ENCODE measurements at regions not wholly inside any gene's neighbourhood (a gene's known extent, or its start where the extent isn't known, plus 50 kb on each side); places are given as distances from the start of the nearest gene placed in this dataset.

GRCh38 chr12:39047539-39048262, 142.3 kb upstream of the CPNE8 start:
- DNase-seq (ENCODE audit: low spot score): no peak

- no peak for DNase-seq (ENCODE audit: low spot score)
These were observed 139.4 kb upstream of the CPNE8 start for GRCh38 chr12:39044754-39045153.

GRCh38 chr12:39043424-39043822, 138.0 kb upstream of the CPNE8 start:
- no peak for DNase-seq (ENCODE audit: low spot score)

DNA sequence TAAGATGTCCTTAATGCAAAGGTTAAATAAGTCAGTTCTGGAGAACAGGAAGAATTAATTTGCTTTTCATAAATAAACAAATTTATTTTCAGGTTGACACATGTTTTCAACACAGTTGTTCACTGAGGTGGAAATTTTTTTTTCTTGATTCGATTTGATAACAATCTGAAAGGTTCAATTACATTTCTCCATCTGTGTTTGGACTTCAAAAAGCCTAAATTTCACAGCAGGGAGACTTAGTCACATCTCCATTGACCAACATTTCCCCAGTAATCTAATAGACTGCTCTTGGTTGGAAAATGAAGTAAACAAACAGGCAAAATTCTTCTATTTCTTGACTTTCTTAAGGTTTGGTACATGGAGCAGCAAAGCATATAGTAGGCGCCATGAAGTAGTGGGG, 134.9 kb upstream of the CPNE8 start:
- no peak for DNase-seq (ENCODE audit: low spot score)

DNA sequence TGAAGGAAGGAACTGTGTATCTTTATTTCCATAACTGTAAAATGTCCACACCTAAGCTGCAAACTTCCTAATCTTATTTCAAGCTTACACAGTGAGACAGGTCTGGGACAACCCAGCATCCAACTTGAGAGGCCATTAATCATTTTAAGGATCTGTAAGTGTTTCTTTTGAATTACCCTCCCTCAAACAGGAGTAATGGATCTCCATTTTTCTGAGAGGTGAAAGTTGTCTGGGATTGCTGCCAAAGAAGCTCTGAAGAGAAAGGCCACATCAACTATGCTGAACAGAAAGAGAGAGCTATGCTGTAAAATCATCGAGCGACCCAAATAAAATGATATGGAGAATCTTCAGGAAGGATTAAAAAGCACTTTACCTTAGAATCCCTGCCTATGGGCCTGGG, 131.7 kb upstream of the CPNE8 start:
- no peak for DNase-seq (ENCODE audit: low spot score)

DNA sequence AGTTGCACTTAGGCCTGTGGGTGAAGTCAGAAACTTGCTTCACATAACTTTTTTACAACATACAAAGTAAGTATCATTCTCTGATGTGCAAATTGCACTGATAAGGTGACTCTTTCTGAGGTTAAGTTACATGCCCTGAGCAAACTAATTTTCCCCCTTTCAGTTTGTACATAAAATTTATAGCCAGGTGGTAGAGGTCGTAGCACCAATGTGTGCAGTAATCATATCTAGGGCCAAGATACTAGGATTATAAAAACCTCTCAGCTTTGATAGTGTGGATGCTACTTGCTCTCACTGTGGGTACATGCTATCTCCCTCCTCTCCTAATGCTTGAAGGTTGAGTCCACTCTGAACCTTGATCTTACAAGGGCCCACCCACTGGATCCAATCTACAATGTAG, 130.7 kb upstream of the CPNE8 start:
- DNase-seq (ENCODE audit: low spot score): no peak

DNA sequence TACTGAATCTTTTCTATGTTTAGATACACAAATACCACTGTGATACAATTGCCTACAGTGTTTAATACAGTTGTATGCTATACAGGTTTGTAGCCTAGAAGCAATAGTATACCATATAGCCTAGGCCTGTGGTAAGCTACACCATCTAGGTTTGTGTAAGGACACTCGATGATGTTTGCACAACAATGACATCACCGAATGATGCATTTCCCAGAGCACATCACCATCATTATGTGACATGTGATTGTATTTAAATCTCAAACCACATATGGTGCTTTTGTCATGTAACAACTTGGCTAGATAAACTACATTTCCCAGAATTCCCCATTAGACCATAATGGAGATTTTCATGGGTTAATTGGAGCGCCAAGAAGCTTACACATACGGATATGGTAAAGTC, 128.4 kb upstream of the CPNE8 start:
- no peak for DNase-seq (ENCODE audit: low spot score)

DNA sequence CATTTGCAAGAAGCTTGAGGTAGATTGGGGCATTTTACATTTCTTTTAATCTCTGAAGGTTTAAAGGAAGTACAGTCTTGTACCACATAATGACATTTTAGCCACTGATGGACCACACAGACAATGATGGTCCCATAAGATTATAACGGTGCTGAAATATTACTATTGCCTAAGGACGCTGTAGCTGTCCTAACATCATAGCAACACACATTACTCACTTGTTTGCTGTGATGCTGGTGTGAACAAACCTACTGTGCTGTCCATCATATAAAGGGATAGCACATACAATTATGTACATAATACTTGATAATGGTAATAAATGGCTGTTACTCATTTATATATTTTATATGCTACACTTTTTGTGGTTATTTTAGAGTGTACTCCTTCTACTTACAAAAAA, 127.1 kb upstream of the CPNE8 start:
- DNase-seq (ENCODE audit: low spot score): no peak

GRCh38 chr12:39032034-39032433, 126.6 kb upstream of the CPNE8 start:
- no peak for DNase-seq (ENCODE audit: low spot score)

DNA sequence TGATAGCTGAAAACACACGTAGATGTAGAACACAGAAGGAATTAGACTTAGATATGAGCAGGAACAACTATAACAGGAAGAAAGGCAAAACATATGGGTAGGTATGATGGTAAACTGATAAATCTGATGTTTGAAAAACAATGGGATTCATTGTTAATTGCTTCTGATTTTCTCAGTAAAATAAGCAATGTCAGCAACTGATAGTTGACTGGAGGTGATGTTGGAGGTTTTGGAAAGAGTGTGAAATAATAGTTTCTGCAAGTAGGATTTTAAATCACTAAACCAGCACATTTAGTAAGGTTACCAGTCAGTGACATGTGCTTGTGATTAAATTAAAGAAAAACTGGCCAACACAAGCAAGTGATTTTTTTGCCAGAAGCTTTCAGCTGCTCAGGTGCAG, 123.0 kb upstream of the CPNE8 start:
- no peak for DNase-seq (ENCODE audit: low spot score)

DNA sequence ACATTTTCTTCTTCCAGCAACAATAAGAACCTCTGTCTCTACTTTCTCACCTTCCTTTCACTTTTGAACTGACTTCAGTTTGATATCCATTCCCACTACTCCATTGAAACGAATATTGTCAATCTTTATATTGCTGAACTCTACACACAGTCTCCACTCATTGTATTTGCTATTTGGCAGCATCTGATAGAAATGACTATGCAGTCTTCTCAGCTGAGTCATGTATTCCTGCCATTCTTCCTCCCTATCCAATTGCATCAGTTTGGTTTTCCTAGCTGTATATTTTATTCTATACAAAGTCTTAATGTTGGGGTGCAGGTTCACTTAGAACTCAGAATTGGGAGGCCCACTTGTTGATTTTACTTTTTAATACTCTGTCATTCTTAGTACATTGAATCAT, 107.5 kb upstream of the CPNE8 start:
- no peak for DNase-seq (ENCODE audit: low spot score)

- DNase-seq (ENCODE audit: low spot score): no peak
These were observed 105.8 kb upstream of the CPNE8 start for GRCh38 chr12:39011166-39011565.

DNA sequence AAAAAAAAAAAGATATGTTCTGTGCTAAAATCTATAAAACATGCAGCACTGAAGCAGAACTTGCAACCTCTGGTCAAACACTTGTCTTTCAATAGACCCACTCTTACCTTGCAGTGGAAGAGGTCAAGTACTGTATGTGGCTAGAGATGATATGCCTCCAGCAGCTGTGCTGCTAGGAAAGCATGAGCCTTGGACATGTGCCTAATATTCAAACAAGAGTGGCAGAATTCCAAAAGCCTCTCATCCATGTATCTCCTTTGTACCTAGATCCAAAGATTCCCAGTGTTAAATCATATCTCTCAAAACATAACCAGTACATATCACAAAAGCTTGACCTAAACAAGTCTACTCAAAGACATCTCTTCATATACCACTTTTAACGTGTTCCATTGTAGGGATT, 105.0 kb upstream of the CPNE8 start:
- no peak for DNase-seq (ENCODE audit: low spot score)

DNA sequence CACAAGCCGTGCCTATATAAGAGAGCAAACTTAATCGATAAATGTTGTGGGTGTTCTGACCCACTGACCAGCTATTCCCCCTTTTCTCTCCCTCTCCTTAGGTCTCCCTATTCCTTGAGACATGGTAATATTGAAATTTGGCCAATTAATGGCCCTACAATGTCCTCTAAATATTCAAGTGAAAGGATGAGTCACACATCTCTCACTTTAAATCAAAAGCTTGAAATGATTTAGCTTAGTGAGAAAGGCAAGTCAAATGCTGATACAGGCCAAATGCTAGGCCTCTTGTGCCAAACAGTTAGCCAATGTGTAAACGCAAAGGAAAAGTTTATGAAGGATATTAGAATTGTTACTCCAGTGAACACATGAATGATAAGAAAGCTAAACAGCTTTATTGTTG, 102.2 kb upstream of the CPNE8 start:
- no peak for DNase-seq (ENCODE audit: low spot score)

DNA sequence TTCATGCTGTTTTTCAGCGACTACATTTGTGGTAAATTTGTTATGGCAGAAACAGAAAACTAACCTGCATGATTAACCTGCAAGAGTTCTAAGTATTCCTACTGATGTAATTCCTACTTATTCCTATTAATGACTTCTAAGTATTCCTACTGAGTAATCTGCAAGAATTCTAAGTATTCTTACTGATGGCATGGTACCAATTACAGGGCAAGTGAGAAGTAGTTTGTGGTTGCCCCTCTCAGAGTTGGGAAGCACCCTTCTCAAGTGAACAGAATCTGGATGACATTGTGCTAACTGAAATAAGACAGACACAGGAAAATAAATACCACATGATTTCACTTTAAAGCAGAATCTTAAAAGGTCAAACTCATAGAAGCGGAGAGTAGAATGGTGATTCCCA, 100.9 kb upstream of the CPNE8 start:
- DNase-seq (ENCODE audit: low spot score): no peak

DNA sequence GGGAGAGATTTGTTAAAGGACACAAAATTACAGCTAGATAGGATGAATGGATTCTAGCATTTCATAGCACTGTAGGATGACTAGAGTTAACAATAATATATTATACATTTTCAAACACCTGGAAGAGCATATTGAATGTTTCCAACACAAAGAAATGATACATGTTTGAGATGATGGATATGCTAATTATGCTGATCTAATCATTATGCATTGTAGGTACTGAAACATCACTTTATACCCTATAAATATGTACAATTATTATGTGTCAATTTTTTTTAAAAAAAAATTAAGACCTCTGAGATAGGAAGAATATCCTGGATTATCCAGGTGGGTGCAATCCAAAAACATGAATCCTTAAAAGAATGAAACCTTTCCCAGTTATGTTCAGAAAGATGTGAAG, 100.3 kb upstream of the CPNE8 start:
- DNase-seq (ENCODE audit: low spot score): no peak

DNA sequence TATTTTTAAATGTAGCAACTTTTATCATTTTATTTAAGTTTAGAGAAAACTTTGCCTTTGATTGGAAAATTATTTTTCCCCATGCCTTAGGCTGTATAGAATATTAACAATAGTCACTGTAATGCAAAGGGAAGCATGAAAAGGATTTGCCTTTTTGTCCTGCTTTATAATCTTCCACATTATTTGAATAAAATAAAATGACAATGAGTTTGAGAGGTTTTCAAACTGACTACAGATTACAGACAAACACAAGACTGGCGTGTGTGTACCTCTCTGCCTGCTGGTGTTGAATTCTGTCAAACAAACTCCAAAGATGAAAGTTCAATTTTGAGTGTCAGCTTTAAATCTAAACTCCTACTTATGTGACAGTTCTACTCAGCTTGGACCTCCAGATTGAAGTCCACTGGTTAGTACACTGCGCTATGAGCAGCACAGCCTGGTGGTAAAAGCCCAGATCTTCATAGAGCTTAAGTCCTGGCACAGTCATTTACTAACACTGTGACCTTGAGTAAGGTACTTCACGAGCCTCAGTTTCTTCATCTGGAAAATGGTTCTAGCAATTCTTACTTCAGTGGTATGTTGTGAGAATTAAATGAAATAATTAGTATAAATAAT, 98.3 kb upstream of the CPNE8 start:
- no peak for DNase-seq (ENCODE audit: low spot score)

- no peak for DNase-seq (ENCODE audit: low spot score)
These were observed 95.0 kb upstream of the CPNE8 start for GRCh38 chr12:39000370-39000769.

GRCh38 chr12:38998887-38999482, 93.6 kb upstream of the CPNE8 start:
- no peak for DNase-seq (ENCODE audit: low spot score)

GRCh38 chr12:38995249-38995648, 89.9 kb upstream of the CPNE8 start:
- DNase-seq (ENCODE audit: low spot score): no peak

DNA sequence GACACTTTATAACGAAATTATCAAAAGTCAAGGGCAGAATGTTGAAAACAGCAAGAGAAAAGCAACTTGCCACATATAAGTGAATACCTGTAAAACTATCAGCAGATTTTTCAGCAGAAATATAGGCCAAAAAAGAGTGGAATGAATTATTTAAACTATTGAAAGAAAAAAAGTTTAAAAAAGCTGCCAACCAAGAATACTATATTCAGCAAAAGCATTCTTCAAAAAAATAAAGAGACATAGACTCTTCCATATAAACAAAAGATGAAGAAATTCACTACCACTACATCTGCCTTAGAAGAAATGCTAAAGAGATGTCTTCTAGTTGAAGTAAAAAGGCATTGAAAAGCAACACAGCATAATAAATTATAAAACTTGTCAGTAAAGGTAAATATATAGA, 80.6 kb upstream of the CPNE8 start:
- no peak for DNase-seq (ENCODE audit: low spot score)

DNA sequence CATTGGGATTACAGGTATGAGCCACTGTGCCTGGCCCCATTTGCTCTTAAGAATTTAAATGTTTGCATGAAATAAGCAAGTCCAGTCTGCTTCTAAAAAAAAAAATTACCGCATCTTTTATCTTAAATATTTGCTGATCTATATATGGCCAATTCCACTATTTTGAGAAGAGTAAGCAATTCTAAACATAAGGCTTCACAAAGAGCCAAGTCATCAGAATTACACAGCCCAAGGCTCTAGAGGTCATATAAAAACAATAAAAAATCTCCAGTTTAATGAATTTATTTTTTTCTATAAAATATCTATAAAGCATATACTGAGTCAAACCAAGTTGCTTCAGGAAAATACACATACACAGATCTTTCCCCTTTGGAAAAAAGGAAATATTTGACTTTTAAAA, 79.0 kb upstream of the CPNE8 start:
- DNase-seq (ENCODE audit: low spot score): no peak

DNA sequence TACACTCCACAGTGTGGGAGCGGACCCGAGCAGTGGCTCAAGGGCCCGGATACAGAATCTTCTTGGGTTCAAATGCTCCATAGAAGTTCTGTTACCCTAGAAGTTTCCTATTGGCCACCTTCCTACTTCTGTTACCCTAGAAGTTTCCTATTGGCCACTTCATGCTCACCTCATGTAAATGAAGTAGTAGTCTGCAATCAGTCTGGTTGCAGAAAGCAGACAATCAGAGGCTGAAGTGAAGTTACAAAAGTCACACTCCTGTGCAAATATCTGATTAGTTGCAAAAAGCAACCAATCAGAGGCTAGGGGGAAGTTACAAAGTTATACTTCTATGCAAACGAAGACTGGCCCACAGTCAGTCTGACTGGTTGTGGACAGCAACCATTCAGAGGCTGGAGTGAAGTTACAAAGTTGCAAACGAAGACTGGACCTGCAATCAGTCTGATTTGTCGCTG, 77.8 kb upstream of the CPNE8 start:
- DNase-seq (ENCODE audit: low spot score): no peak

GRCh38 chr12:38977132-38977531, 71.7 kb upstream of the CPNE8 start:
- DNase-seq (ENCODE audit: low spot score): no peak
